Natural killer cell (primary cell): ENCODE measurements at regions not wholly inside any gene's neighbourhood (a gene's known extent, or its start where the extent isn't known, plus 50 kb on each side); places are given as distances from the start of the nearest gene placed in this dataset.

ENCODE experiments used
- ATAC-seq, 3 donors: fragments of 150-1000 bp in 2 of 3; fragments of 200-7000 bp in 1 of 3; cut with Tn5 transposase; 1 replicate in 1 of 3; 2 replicates in 2 of 3; pipeline ENCODE4 v1.10.0; 2021; ENCODE audit warnings: mild to moderate bottlenecking in 2 of 3, moderate library complexity in 2 of 3
- DNase-seq, 2 donors: peaks; one replicate each; pipeline versions ENCODE4 v3.0.0 to v3.0.0-alpha.2; 2013 to 2021; ENCODE audit warnings: mixed read lengths in 1 of 2
- H3K27ac ChIP-seq: one replicate; pipeline ENCODE4 v1.5.1; 2013; ENCODE audit warnings: mild to moderate bottlenecking, low read length
- H3K27me3 ChIP-seq: one replicate; pipeline ENCODE4 v1.6.1; 2013; ENCODE audit warnings: low read length; ENCODE audit not compliant: control insufficient read depth, insufficient read depth
- H3K36me3 ChIP-seq: one replicate; pipeline ENCODE4 v1.6.1; 2013; ENCODE audit warnings: low read length; ENCODE audit not compliant: control insufficient read depth, insufficient read depth
- H3K4me1 ChIP-seq: one replicate; pipeline ENCODE4 v1.6.1; 2013; ENCODE audit warnings: low read length; ENCODE audit not compliant: control insufficient read depth, insufficient read depth
- H3K4me3 ChIP-seq: one replicate; pipeline ENCODE4 v1.5.1; 2013; ENCODE audit warnings: low read length
- H3K9me3 ChIP-seq: one replicate; pipeline ENCODE4 v1.6.1; 2013; ENCODE audit warnings: low read length; ENCODE audit not compliant: control insufficient read depth, insufficient read depth
- H3K27ac Mint-ChIP-seq, 2 donors: one replicate each; pipeline ENCODE4 v1.8.0; 2022; ENCODE audit warnings: mild to moderate bottlenecking in 2 of 2, mixed read lengths in 2 of 2, moderate library complexity in 1 of 2
- H3K27me3 Mint-ChIP-seq, 2 donors: one replicate each; pipeline ENCODE4 v1.8.0; 2022; ENCODE audit warnings: low read depth in 2 of 2, mixed read lengths in 2 of 2
- H3K36me3 Mint-ChIP-seq: one replicate; pipeline ENCODE4 v1.8.0; 2022; ENCODE audit warnings: mixed read lengths
- H3K4me1 Mint-ChIP-seq, 2 donors: one replicate each; pipeline ENCODE4 v1.8.0; 2022; ENCODE audit warnings: mixed read lengths in 2 of 2
- H3K4me3 Mint-ChIP-seq: one replicate; pipeline ENCODE4 v1.8.0; 2022; ENCODE audit warnings: mild to moderate bottlenecking, moderate library complexity, mixed read lengths
- H3K9me3 Mint-ChIP-seq, 2 donors: one replicate each; pipeline ENCODE4 v1.8.0; 2022; ENCODE audit warnings: mixed read lengths in 2 of 2
- CTCF ChIP-seq: fragments of 200-600 bp; IDR thresholded peaks from one replicate; pipeline ENCODE4 v1.8.0; 2022; ENCODE audit warnings: antibody characterized with exemption
- WGBS: methylation state at CpG from one replicate; pipeline ENCODE4 v1.1.7; 2013; ENCODE audit warnings: missing lambda C conversion rate; ENCODE audit not compliant: insufficient coverage; 5-methylcytosine and 5-hydroxymethylcytosine counted together
- intact Hi-C: fragments of 100-400 bp; cut with micrococcal nuclease; formaldehyde crosslinking; loops from one replicate; pipeline ENCODE4 v1.14.2; 2022

- Mint-ChIP-seq H3K4me1 (no peaks in the 10 kb centered on the region), H3K27ac (no peak overlapping the region), H3K9me3 (peaks cover 6 to 10% of the 10 kb centered on the region in 2 donors), H3K36me3 (no peaks in the 10 kb centered on the region), H3K4me3 (no peak overlapping the region), H3K27me3 (no peaks in the 10 kb centered on the region)
- H3K4me3 ChIP-seq = no peak overlapping the region
- no peaks in the 10 kb centered on the region for H3K27me3 ChIP-seq
- H3K9me3 ChIP-seq = peaks cover 12% of the 10 kb centered on the region
- no peaks in the 10 kb centered on the region for H3K4me1 ChIP-seq
- no peak for TF ChIP-seq CTCF
- H3K36me3 ChIP-seq = no peaks in the 10 kb centered on the region
- intact Hi-C loops = no loop called here
- ATAC-seq = no peak
- no peak overlapping the region for H3K27ac ChIP-seq
- DNase-seq = no peak
- 87% methylated on average over 2 of the region's 2 CpGs for WGBS
Observed at GRCh38 chr4:162909952-162910351, 256.7 kb downstream of the NAF1 start.

- Histone ChIP-seq H3K4me3 (no peak overlapping the region), H3K27me3 (no peaks in the 10 kb centered on the region), H3K9me3 (no peaks in the 10 kb centered on the region), H3K27ac (no peak overlapping the region), H3K36me3 (no peaks in the 10 kb centered on the region), H3K4me1 (no peaks in the 10 kb centered on the region)
- no peak for DNase-seq
- H3K27ac Mint-ChIP-seq = no peak overlapping the region
- intact Hi-C loops = no loop called here
- H3K27me3 Mint-ChIP-seq = no peaks in the 10 kb centered on the region
- H3K4me3 Mint-ChIP-seq = no peak overlapping the region
- 85% methylated on average over 3 of the region's 3 CpGs for WGBS
- H3K36me3 Mint-ChIP-seq = no peaks in the 10 kb centered on the region
- TF ChIP-seq CTCF = no peak
- no peak for ATAC-seq
- H3K4me1 Mint-ChIP-seq = no peaks in the 10 kb centered on the region
- peaks cover 2 to 6% of the 10 kb centered on the region in 2 donors for H3K9me3 Mint-ChIP-seq
Observed at GRCh38 chr4:162894387-162894786, 272.3 kb downstream of the NAF1 start.

GRCh38 chr4:162891788-162892707 is 274.6 kb downstream of the NAF1 start:
- no peak for ATAC-seq

More at GRCh38 chr4:162891788-162892707, 274.6 kb downstream of the NAF1 start:
- H3K4me3 ChIP-seq = no peak overlapping the region
- no peak overlapping the region for H3K27ac Mint-ChIP-seq
- no peaks in the 10 kb centered on the region for H3K4me1 Mint-ChIP-seq
- no peak overlapping the region for H3K4me3 Mint-ChIP-seq
- H3K4me1 ChIP-seq = no peaks in the 10 kb centered on the region
- no peaks in the 10 kb centered on the region for H3K27me3 ChIP-seq
- H3K36me3 ChIP-seq = no peaks in the 10 kb centered on the region
- no peaks in the 10 kb centered on the region for H3K27me3 Mint-ChIP-seq
- no peak for TF ChIP-seq CTCF
- no peaks in the 10 kb centered on the region for H3K9me3 ChIP-seq
- intact Hi-C loops = no loop called here
- H3K27ac ChIP-seq = no peak overlapping the region
- H3K36me3 Mint-ChIP-seq = no peaks in the 10 kb centered on the region
- peaks cover 5 to 8% of the 10 kb centered on the region in 2 donors for H3K9me3 Mint-ChIP-seq
- WGBS = 75% methylated on average over 1 of the region's 3 CpGs
- DNase-seq = no peak
